ENCODE measurements at regions not wholly inside any gene's neighbourhood (a gene's known extent, or its start where the extent isn't known, plus 50 kb on each side); places are given as distances from the start of the nearest gene placed in this dataset.

GRCh38 chr5:153340738-153341137, 149.7 kb upstream of the GRIA1 start:
- TF ChIP-seq CTCF (conservative IDR thresholded peaks at IDR 0.05; ENCODE audit: low read depth, low read length) (no peak), EZH2 (IDR thresholded peaks at IDR 0.05; ENCODE audit: low read length, unreplicated experiment) (no peak), EZH2phosphoT487 (IDR thresholded peaks at IDR 0.05; ENCODE audit: borderline replicate concordance, low read length) (no peak)
